Uterus (tissue), 2 donors: ENCODE measurements at regions not wholly inside any gene's neighbourhood (a gene's known extent, or its start where the extent isn't known, plus 50 kb on each side); places are given as distances from the start of the nearest gene placed in this dataset.

Source experiments
- POLR2A ChIP-seq, 2 donors: fragments of 450-650 bp; IDR thresholded peaks; one replicate each; pipeline ENCODE4 v1.6.1; 2016; ENCODE audit warnings: antibody characterized with exemption in 2 of 2, mild to moderate bottlenecking in 1 of 2, moderate library complexity in 1 of 2
- TF ChIP-seq, protein P1 (sequence below), 4 experiments: fragments of 200-600 bp in 2 of 4; fragments of 450-650 bp in 2 of 4; sonication (generic) in 2 of 4; IDR thresholded peaks; one replicate each; pipeline ENCODE4 v1.5.1; 2016 to 2019; ENCODE audit warnings: antibody characterized with exemption in 4 of 4, mild to moderate bottlenecking in 2 of 4, moderate library complexity in 1 of 4

DNA sequence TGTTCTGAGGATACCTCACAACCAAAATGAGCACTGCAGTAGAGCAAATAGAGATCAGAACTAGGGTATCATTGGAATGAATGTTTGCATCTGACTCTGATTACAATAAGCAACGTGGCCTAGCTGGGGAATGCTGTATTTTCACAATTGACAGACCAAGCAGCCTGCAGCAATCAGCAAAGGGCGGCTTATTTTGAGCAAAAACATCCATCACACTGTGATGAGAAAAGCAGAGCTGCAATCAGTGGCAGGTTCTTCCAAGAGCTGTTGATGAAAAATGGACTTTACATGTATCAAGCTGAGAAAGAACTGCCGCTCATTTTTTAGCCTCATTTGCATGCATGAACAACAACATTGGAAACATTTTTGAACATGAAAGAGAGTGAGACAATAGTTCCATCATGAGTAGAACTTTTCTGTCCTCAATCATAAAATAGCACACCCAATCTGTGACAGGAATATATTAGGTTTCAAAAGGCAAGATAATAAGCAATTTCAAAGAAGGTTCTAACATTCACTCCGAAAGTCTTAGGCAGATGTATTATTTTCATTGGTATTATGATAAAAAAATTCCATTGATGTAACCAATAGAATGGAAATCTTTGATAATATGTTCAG is 249.7 kb upstream of the FBXO33 start:
- TF ChIP-seq, protein P1, sequence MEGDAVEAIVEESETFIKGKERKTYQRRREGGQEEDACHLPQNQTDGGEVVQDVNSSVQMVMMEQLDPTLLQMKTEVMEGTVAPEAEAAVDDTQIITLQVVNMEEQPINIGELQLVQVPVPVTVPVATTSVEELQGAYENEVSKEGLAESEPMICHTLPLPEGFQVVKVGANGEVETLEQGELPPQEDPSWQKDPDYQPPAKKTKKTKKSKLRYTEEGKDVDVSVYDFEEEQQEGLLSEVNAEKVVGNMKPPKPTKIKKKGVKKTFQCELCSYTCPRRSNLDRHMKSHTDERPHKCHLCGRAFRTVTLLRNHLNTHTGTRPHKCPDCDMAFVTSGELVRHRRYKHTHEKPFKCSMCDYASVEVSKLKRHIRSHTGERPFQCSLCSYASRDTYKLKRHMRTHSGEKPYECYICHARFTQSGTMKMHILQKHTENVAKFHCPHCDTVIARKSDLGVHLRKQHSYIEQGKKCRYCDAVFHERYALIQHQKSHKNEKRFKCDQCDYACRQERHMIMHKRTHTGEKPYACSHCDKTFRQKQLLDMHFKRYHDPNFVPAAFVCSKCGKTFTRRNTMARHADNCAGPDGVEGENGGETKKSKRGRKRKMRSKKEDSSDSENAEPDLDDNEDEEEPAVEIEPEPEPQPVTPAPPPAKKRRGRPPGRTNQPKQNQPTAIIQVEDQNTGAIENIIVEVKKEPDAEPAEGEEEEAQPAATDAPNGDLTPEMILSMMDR (IDR thresholded peaks at IDR 0.05): no peak
- TF ChIP-seq POLR2A (IDR thresholded peaks at IDR 0.05): no peak
